ENCODE measurements at regions not wholly inside any gene's neighbourhood (a gene's known extent, or its start where the extent isn't known, plus 50 kb on each side); places are given as distances from the start of the nearest gene placed in this dataset.

- no peak overlapping the region for H3K4me3 ChIP-seq
- ChIA-PET CTCF (no interaction called here), POLR2A (ENCODE audit: unreplicated experiment) (no interaction called here)
- no peaks in the 10 kb centered on the region for H4K20me1 ChIP-seq (ENCODE audit: insufficient read depth)
- TF ChIP-seq EZH2 (IDR thresholded peaks at IDR 0.05; ENCODE audit: low read depth) = no peak
- TF ChIP-seq, protein P1, sequence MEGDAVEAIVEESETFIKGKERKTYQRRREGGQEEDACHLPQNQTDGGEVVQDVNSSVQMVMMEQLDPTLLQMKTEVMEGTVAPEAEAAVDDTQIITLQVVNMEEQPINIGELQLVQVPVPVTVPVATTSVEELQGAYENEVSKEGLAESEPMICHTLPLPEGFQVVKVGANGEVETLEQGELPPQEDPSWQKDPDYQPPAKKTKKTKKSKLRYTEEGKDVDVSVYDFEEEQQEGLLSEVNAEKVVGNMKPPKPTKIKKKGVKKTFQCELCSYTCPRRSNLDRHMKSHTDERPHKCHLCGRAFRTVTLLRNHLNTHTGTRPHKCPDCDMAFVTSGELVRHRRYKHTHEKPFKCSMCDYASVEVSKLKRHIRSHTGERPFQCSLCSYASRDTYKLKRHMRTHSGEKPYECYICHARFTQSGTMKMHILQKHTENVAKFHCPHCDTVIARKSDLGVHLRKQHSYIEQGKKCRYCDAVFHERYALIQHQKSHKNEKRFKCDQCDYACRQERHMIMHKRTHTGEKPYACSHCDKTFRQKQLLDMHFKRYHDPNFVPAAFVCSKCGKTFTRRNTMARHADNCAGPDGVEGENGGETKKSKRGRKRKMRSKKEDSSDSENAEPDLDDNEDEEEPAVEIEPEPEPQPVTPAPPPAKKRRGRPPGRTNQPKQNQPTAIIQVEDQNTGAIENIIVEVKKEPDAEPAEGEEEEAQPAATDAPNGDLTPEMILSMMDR (conservative IDR thresholded peaks at IDR 0.05) = no peak
- no peaks in the 10 kb centered on the region for H3F3A ChIP-seq (ENCODE audit: insufficient read depth, low read depth)
- no peak overlapping the region for H3K4me2 ChIP-seq
- H3K4me1 ChIP-seq (replicated peaks; ENCODE audit: insufficient read depth) = no peaks in the 10 kb centered on the region
- H3K27ac ChIP-seq = no peak overlapping the region
- no peaks in the 10 kb centered on the region for H3K9me3 ChIP-seq (ENCODE audit: insufficient read depth, low read depth)
- no peaks in the 10 kb centered on the region for H3K27me3 ChIP-seq (ENCODE audit: insufficient read depth, low read depth)
- intact Hi-C loops (cut with micrococcal nuclease; ENCODE audit: unreplicated experiment) = no loop called here
- no peaks in the 10 kb centered on the region for H3K36me3 ChIP-seq (ENCODE audit: low read depth)
- no TSS peak for BruUV-seq (replicated peaks)
- no peaks in the 10 kb centered on the region for H3K9me2 ChIP-seq (ENCODE audit: insufficient read depth)
- H3K79me2 ChIP-seq (ENCODE audit: low read depth) = no peaks in the 10 kb centered on the region
- H2AFZ ChIP-seq = no peak overlapping the region
- no peak for DNase-seq
Measured at GRCh38 chr21:22927469-22927868, 1929.3 kb downstream of the NCAM2 start.

GRCh38 chr21:22941779-22942490, 1943.7 kb downstream of the NCAM2 start:
- Histone ChIP-seq H3K9me2 (ENCODE audit: insufficient read depth) (no peaks in the 10 kb centered on the region), H3K36me3 (ENCODE audit: low read depth) (no peaks in the 10 kb centered on the region), H2AFZ (no peak overlapping the region), H3F3A (ENCODE audit: insufficient read depth, low read depth) (no peaks in the 10 kb centered on the region), H3K79me2 (ENCODE audit: low read depth) (no peaks in the 10 kb centered on the region), H4K20me1 (ENCODE audit: insufficient read depth) (no peaks in the 10 kb centered on the region), H3K4me2 (no peak overlapping the region), H3K9me3 (ENCODE audit: insufficient read depth, low read depth) (no peaks in the 10 kb centered on the region), H3K4me3 (no peak overlapping the region), H3K27me3 (ENCODE audit: insufficient read depth, low read depth) (no peaks in the 10 kb centered on the region), H3K4me1 (replicated peaks; ENCODE audit: insufficient read depth) (no peaks in the 10 kb centered on the region), H3K27ac (no peak overlapping the region)
- intact Hi-C loops (cut with micrococcal nuclease; ENCODE audit: unreplicated experiment) = no loop called here
- no peak for DNase-seq
- CTCF ChIA-PET = no interaction called here
- BruUV-seq (replicated peaks) = no TSS peak
- POLR2A ChIA-PET (ENCODE audit: unreplicated experiment) = no interaction called here
- TF ChIP-seq EZH2 (IDR thresholded peaks at IDR 0.05; ENCODE audit: low read depth) = no peak
- TF ChIP-seq, protein P1 (conservative IDR thresholded peaks at IDR 0.05) = no peak

- DNase-seq = no peak
- H3K4me3 ChIP-seq = no peak overlapping the region
- TF ChIP-seq, protein P1 (conservative IDR thresholded peaks at IDR 0.05) = no peak
- no peak for TF ChIP-seq EZH2 (IDR thresholded peaks at IDR 0.05; ENCODE audit: low read depth)
- no peaks in the 10 kb centered on the region for H4K20me1 ChIP-seq (ENCODE audit: insufficient read depth)
- H3K9me2 ChIP-seq (ENCODE audit: insufficient read depth) = no peaks in the 10 kb centered on the region
- no peaks in the 10 kb centered on the region for H3K9me3 ChIP-seq (ENCODE audit: insufficient read depth, low read depth)
- no peaks in the 10 kb centered on the region for H3K4me1 ChIP-seq (replicated peaks; ENCODE audit: insufficient read depth)
- no peaks in the 10 kb centered on the region for H3K79me2 ChIP-seq (ENCODE audit: low read depth)
- H3K4me2 ChIP-seq = no peak overlapping the region
- ChIA-PET POLR2A (ENCODE audit: unreplicated experiment) (interaction anchor here (0.6 kb wide), 1 partner anchor 103 kb away, joined by 5 read pairs; no protein-coding TSS in a partner anchor), CTCF (no interaction called here)
- no peaks in the 10 kb centered on the region for H3K27me3 ChIP-seq (ENCODE audit: insufficient read depth, low read depth)
- BruUV-seq (replicated peaks) = no TSS peak
- no peak overlapping the region for H3K27ac ChIP-seq
- intact Hi-C loops (cut with micrococcal nuclease; ENCODE audit: unreplicated experiment) = no loop called here
- no peak overlapping the region for H2AFZ ChIP-seq
- no peaks in the 10 kb centered on the region for H3F3A ChIP-seq (ENCODE audit: insufficient read depth, low read depth)
- no peaks in the 10 kb centered on the region for H3K36me3 ChIP-seq (ENCODE audit: low read depth)
Measured at GRCh38 chr21:22955559-22955958, 1957.3 kb downstream of the NCAM2 start.
